Fibroblast of gingiva (primary cell): ENCODE measurements at regions not wholly inside any gene's neighbourhood (a gene's known extent, or its start where the extent isn't known, plus 50 kb on each side); places are given as distances from the start of the nearest gene placed in this dataset.
A peak's percentile ranks its signal among the peaks of the same experiment; 100 is the strongest.

Experiments used
- DNase-seq: peaks from one replicate; pipeline ENCODE4 v3.0.0-alpha.2; 2011; ENCODE audit warnings: low read depth

DNA sequence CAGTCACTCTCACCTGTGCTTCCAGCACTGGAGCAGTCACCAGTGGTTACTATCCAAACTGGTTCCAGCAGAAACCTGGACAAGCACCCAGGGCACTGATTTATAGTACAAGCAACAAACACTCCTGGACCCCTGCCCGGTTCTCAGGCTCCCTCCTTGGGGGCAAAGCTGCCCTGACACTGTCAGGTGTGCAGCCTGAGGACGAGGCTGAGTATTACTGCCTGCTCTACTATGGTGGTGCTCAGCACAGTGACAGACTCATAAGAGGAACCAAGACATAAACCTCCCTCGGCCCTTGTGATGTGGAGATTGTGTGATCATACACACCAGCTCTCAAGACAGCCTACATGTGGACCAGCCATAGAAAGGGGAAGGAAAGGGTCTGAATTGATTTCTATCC, 113.3 kb downstream of the ZNF280B start:
- DNase-seq = no peak

DNA sequence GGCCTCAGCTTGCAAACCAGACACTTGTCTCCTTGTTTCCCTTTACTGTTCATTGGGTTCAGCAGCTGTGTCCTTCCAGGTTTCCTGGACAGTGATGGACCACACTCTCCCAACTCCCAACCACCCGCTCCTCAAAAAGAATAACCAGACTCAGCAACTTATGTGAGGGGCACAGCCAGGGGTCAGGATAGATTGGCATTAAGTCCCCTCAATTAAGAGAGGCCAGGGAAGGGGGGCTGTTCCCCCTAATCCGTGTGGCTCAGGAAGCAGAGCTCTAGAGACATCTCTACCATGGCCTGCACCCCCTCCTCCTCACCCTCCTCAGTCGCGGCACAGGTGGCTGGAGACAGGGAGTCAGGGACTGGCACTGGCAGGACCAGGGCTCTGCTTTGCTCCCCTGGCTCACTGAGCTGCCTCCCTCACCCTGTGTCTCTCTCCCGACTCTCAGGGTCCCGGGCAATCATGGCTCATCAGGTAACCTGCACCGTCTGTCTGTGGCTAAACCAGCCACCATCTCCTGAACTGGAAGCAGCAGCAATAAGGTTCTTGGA, 111.7 kb downstream of the ZNF280B start:
- DNase-seq = no peak

DNA sequence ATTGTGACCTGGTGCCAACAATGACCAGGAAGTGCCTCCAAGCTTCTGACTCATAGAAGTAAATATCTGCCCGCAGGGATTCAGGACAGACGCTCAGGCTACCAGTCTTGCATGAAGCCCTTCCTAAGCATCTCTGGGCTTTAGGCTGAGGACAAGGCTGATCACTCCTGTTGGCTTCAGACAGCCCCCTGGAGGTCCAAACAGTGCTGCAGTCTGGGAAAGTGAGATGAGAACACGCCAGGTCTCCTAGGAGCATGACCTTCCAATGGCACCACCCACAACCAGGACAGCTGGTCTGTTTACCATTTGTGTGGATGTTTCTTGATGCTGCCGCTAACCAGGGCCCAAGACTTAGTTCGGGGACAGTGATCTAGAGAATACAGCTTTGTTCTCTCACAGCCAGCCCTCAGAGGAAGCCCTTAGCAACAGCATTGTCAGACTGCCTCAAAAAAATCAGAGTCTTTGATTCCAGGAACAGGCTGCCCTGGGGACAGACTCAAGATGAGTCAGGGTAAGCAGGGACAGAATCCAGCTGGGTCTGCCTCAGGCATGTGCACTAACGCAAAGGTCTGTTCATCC, 111.2 kb downstream of the ZNF280B start:
- DNase-seq = peak; percentile 50

- no peak for DNase-seq
Observed at GRCh38 chr22:22397875-22398524, 110.5 kb downstream of the ZNF280B start.

GRCh38 chr22:22398530-22399327, 109.8 kb downstream of the ZNF280B start:
- no peak for DNase-seq

GRCh38 chr22:22400099-22400498, 108.4 kb downstream of the ZNF280B start:
- DNase-seq = no peak

DNA sequence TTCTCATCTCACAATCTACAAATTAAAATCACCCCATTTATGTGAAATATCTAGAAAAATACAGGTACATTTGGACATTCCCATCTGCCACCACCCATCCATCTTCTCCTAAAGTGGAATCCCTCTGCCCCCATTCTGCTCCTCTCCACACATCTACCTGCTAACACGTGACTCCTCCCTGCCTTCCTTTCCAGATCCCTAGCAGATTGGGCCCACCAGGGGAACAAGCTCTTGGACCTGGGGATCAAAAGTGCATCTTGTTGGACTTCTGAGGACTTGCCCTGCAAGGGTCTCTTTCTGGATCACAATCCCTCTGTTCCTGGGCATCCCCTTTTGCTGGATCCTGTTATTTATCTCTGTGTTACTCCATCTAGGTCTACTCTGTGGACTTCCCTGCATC, 107.6 kb downstream of the ZNF280B start:
- no peak for DNase-seq

- DNase-seq = no peak
Observed at GRCh38 chr22:22401381-22401780, 107.2 kb downstream of the ZNF280B start.

DNA sequence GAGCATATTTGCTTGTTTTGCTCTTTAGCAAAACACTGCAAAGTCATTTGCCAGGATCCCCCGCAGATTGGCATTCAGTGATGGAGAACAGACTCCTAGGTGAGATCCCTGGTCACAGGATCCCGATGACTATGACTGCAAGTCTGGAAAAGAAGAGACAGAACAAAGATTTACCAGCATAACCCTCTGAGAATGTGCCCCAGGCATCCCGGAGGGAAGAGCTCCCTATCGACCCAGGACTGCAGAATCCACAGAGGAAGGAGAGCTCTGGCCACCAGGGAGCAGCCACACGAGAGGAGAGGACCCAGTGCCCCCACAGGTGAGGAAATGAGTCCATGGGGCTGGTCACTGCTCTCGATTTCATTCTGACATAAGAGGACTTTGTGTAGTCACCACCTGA, 105.2 kb downstream of the ZNF280B start:
- DNase-seq = no peak

DNA sequence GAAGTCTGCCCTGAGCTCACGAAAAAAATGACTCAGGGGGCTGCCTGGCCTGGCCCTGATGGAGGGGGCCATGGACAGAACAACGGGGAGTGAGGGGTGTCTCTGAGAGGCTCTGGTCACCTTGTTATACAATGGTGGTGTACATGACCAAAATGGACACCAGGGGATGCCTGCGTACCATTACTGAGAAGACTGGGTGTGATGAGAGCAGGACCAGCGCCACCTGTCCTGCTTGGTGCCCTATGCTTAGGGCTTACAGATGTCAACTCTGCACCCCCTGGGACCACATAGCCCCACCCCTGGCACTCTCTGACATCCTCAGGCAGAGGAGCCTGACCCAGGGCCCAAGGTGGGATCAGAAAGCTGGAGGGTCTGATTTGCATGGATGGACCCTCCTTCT, 104.8 kb downstream of the ZNF280B start:
- no peak for DNase-seq

GRCh38 chr22:22404598-22405284, 103.8 kb downstream of the ZNF280B start:
- DNase-seq = no peak

DNA sequence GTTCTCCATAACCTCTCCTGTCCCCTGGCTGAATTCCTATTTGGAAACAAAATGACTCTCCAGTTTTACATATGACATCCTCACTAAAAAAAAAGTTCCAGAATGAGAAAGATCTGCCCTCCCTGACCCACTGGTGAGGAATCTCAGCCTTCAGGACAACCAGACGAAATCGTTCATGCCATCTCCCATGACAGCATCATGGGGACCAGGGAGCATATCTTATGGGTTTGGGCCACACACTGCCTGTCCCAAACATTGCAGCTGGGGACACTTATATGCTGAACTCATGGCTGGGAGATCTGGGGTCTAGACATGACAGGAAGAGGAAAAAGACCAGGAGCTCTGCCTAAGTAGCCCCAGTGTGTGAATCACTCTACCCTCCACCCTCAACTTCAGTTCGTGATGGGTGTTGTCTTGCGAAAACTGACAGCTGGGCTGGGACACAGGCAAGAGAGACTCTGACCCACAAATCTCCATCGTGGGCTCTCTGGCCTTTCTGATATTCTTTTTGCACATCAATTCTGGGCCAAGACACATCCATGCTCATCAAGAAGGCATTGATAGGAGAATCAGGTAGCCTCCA, 102.0 kb downstream of the ZNF280B start:
- no peak for DNase-seq

DNA sequence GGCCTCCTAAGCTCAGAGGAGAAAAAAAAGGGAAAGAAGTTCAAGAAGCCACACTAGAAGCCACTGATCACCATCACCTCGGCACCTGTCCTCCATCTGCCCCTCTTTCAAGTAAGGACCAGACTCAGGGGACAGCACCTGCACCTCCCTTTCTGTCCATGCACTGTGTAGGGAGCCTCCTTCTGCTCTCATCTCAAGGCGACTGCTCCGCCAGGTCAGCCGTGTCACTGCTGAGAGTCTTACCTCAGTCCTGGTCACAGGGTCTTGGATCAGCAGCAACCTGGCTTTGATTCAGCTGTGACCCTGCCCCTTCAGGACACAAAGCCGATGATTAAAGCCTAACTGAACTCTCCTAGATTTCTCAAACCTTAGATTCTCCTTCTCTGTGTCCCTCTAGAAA, 101.5 kb downstream of the ZNF280B start:
- no peak for DNase-seq

- DNase-seq = no peak
Observed at GRCh38 chr22:22408269-22408668, 100.3 kb downstream of the ZNF280B start.

DNA sequence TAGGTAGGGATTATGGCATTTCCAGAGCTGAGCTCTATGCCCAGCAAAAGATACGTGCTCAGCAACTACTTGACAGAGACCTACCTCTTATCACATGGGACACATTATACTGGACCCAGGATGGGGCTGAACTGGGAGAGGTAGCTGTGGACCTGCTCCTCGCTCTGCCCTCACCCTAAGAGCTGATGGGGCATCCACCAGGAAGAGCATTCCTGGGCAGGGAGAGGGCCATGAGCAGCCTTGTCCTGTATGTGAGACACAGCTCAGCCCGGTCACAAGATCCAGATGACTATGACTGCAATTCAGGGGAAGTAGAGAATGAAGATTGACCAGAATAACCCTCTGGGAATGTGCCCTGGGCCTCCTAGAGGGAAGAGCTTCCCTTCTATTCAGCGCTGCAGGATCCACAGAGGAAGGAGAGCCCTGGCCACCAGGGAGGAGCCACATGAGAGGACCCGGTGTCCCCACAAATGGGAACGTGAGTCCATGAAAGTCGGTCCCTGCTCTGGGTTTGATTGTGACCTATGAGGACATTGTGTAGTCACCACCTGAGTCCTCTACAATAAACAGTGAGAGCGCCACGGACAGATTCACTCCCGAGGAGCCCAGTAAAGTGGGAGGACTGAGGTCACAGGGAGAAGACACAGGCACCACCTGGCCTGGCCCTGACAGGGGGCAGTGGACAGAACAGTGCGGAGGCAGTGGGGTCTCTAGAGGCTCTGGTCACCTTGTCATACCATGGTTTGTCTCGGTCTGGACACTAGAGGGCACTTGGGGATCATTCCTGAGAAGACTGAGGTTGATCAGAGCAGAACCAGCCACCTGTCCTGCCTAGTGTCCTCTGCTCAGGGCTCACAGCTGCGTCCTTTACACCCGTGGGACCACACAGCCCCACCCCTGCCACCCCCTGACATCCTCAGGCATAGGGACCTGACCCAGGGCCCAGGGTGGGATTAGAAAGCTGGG, 99.5 kb downstream of the ZNF280B start:
- no peak for DNase-seq

DNA sequence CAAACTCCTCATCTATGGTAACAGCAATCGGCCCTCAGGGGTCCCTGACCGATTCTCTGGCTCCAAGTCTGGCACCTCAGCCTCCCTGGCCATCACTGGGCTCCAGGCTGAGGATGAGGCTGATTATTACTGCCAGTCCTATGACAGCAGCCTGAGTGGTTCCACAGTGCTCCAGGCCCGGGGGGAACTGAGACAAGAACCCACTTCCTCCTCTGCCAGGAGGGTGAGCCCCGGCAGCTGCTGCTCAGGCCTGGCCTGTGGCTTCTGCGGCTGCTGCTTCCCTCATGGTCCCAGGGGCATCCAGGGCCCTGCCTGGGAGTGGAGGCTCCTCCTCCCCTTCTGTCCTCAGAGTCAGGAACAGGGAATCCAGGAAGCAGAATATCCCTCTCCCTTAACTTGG, 98.4 kb downstream of the ZNF280B start:
- no peak for DNase-seq

DNA sequence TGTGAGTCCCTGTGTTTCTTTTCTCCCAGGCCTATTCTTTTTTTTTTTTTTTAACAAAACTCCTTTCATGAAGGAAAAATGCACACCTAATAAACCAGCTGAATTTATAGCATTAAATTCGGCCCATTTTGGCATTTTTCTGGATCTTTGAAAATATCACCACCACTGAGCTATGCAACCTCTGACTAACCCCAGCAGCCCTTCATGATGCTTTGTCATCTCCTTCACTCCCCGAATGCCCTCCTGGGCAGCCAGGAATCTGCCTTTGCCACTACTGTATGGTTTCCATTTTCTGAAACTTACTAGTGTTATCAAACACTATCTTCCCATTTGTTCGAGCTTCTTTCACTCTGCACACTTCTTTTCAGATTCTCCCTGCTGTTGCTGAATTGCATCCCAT, 97.9 kb downstream of the ZNF280B start:
- DNase-seq = no peak

DNA sequence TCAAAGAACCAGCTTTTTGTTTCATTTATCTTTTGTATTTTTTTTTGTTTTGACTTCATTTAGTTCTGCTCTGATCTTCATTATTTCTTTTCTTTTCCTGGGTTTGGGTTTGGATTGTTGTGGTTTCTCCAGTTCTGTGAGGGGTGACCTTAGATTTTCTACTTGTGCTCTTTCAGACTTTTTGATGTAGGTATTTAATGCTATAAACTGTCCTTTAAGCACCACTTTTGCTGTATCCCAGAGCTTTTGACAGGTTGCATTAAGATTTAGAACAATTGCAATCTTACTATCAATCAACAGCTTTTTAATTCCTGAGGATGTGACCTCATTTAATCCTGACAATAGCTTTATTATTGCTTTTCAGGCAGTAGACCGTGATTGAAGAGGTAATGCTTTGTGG, 94.3 kb downstream of the ZNF280B start:
- DNase-seq = no peak

DNA sequence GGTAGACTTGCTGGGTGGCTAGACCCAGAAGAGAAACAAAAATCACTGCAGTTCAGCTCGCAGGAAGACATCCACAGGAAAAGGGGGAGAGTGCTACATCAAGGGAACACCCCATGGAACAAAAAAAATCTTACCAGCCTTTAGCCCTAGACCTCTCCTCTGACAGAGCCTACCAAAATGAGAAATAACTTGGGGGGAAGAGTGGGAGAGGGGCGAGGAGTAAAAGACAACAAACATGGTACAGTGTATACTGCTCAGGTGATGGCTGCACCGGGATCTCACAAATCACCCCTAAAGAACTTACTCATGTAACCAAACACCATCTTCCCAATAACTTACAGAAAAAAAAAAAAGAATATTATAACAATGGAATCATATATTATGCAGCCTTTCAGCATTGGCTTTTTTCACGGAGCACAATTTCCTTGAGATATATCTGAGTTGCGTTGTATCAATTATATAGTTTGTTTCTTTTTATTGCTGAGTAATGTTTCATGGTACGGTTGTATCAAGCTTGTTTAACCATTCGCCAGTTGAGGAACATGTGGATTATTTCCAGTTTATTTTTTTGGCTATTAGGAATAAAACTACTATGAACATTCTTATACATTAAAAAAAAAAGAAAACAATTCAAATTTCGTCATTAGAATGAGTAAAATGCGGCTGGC, 90.9 kb downstream of the ZNF280B start:
- DNase-seq = no peak

- no peak for DNase-seq
Observed at GRCh38 chr22:22418163-22418549, 90.4 kb downstream of the ZNF280B start.
